CD14-positive monocyte (primary cell): ENCODE measurements at regions not wholly inside any gene's neighbourhood (a gene's known extent, or its start where the extent isn't known, plus 50 kb on each side); places are given as distances from the start of the nearest gene placed in this dataset.

Experiments used
- DNase-seq, 3 donors: peaks; one replicate each; pipeline ENCODE4 v3.0.0-alpha.2; 2011 to 2022
- H2AFZ ChIP-seq: 2 replicates; pipeline ENCODE4 v1.6.0; 2012; ENCODE audit warnings: mild to moderate bottlenecking, low read depth, low read length, inconsistent platforms; ENCODE audit not compliant: insufficient read depth, poor library complexity, severe bottlenecking
- H3K27ac ChIP-seq, 2 donors: 1 replicate in 1 of 2; 2 replicates in 1 of 2; pipeline ENCODE4 v1.5.1; 2012 to 2013; ENCODE audit warnings: low read length in 2 of 2, control low read depth in 1 of 2, inconsistent platforms in 1 of 2, low read depth in 1 of 2, mild to moderate bottlenecking in 1 of 2
- H3K27me3 ChIP-seq, 2 donors: one replicate each; pipeline versions ENCODE4 v1.6.0 to v1.6.1; 2011 to 2013; ENCODE audit warnings: low read length in 2 of 2; ENCODE audit not compliant: control insufficient read depth in 2 of 2, insufficient read depth in 2 of 2
- H3K36me3 ChIP-seq, 2 donors: replicated peaks in 1 of 2; 1 replicate in 1 of 2; 2 replicates in 1 of 2; pipeline versions ENCODE4 v1.5.1 to v1.6.1; 2012 to 2013; ENCODE audit warnings: low read length in 2 of 2, control low read depth in 1 of 2, inconsistent platforms in 1 of 2, mild to moderate bottlenecking in 1 of 2; ENCODE audit not compliant: insufficient read depth in 2 of 2, control insufficient read depth in 1 of 2
- H3K4me1 ChIP-seq, 2 donors: 1 replicate in 1 of 2; 2 replicates in 1 of 2; pipeline versions ENCODE4 v1.5.1 to v1.6.1; 2012 to 2013; ENCODE audit warnings: low read length in 2 of 2, control low read depth in 1 of 2, inconsistent platforms in 1 of 2, mild to moderate bottlenecking in 1 of 2, moderate library complexity in 1 of 2; ENCODE audit not compliant: insufficient read depth in 2 of 2, control insufficient read depth in 1 of 2
- H3K4me2 ChIP-seq: replicated peaks from 2 replicates; pipeline ENCODE3; 2012; ENCODE audit warnings: low read length, moderate library complexity, mild to moderate bottlenecking; ENCODE audit not compliant: poor library complexity, severe bottlenecking; ENCODE audit errors: extremely low read depth
- H3K4me3 ChIP-seq, 3 experiments: fragments of 200-600 bp in 1 of 3; sonication (generic) in 1 of 3; replicated peaks in 1 of 3; 1 replicate in 2 of 3; 2 replicates in 1 of 3; pipeline ENCODE4 v1.5.1; 2011 to 2013; ENCODE audit warnings: low read length in 3 of 3, mild to moderate bottlenecking in 3 of 3, control low read depth in 2 of 3, low read depth in 2 of 3, inconsistent platforms in 1 of 3, moderate library complexity in 1 of 3
- H3K79me2 ChIP-seq: 2 replicates; pipeline ENCODE4 v1.6.0; 2012; ENCODE audit warnings: mild to moderate bottlenecking, control low read depth, inconsistent platforms, low read length, moderate library complexity; ENCODE audit not compliant: insufficient read depth
- H3K9ac ChIP-seq: 2 replicates; pipeline ENCODE4 v1.6.0; 2017; ENCODE audit warnings: low read length, mild to moderate bottlenecking; ENCODE audit not compliant: insufficient read depth, poor library complexity, severe bottlenecking
- H3K9me3 ChIP-seq, 2 donors: replicated peaks in 1 of 2; 1 replicate in 1 of 2; 2 replicates in 1 of 2; pipeline versions ENCODE4 v1.5.1 to v1.6.1; 2012 to 2013; ENCODE audit warnings: low read length in 2 of 2, control low read depth in 1 of 2; ENCODE audit not compliant: control insufficient read depth in 1 of 2, insufficient read depth in 1 of 2
- H4K20me1 ChIP-seq: 2 replicates; pipeline ENCODE4 v1.6.0; 2012; ENCODE audit warnings: mild to moderate bottlenecking, low read length, control low read depth, moderate library complexity; ENCODE audit not compliant: insufficient read depth
- H3K27ac Mint-ChIP-seq, 7 donors: one replicate each; pipeline ENCODE4 v1.8.0; 2020; ENCODE audit warnings: mild to moderate bottlenecking in 7 of 7, mixed read lengths in 7 of 7, moderate library complexity in 6 of 7, inconsistent platforms in 2 of 7
- H3K27me3 Mint-ChIP-seq, 3 donors: one replicate each; pipeline ENCODE4 v1.8.0; 2021 to 2022; ENCODE audit warnings: low read depth in 3 of 3, mild to moderate bottlenecking in 3 of 3, mixed read lengths in 3 of 3, moderate library complexity in 3 of 3, inconsistent platforms in 1 of 3
- H3K36me3 Mint-ChIP-seq, 2 donors: one replicate each; pipeline ENCODE4 v1.8.0; 2020; ENCODE audit warnings: mixed read lengths in 2 of 2, inconsistent platforms in 1 of 2, mild to moderate bottlenecking in 1 of 2
- H3K4me1 Mint-ChIP-seq: one replicate; pipeline ENCODE4 v1.8.0; 2020; ENCODE audit warnings: mild to moderate bottlenecking, mixed read lengths
- H3K4me3 Mint-ChIP-seq, 2 donors: one replicate each; pipeline ENCODE4 v1.8.0; 2020; ENCODE audit warnings: mild to moderate bottlenecking in 2 of 2, mixed read lengths in 2 of 2, moderate library complexity in 1 of 2
- H3K9me3 Mint-ChIP-seq, 7 donors: one replicate each; pipeline ENCODE4 v1.8.0; 2020 to 2022; ENCODE audit warnings: mixed read lengths in 7 of 7, mild to moderate bottlenecking in 6 of 7, moderate library complexity in 6 of 7, inconsistent platforms in 2 of 7
- WGBS: methylation state at CpG from one replicate; pipeline ENCODE4 v1.1.5; 2013; ENCODE audit warnings: missing lambda C conversion rate; ENCODE audit not compliant: insufficient coverage; 5-methylcytosine and 5-hydroxymethylcytosine counted together
- intact Hi-C, 2 donors: fragments of 100-400 bp; cut with micrococcal nuclease; formaldehyde crosslinking; loops; one replicate each; pipeline versions ENCODE4 v1.15.0 to v1.15.1; 2023
- TF ChIP-seq, protein P1 (sequence below): fragments of 200-600 bp; IDR thresholded peaks from one replicate; pipeline ENCODE4 v1.8.0; 2022; ENCODE audit warnings: antibody characterized with exemption, mild to moderate bottlenecking

DNA sequence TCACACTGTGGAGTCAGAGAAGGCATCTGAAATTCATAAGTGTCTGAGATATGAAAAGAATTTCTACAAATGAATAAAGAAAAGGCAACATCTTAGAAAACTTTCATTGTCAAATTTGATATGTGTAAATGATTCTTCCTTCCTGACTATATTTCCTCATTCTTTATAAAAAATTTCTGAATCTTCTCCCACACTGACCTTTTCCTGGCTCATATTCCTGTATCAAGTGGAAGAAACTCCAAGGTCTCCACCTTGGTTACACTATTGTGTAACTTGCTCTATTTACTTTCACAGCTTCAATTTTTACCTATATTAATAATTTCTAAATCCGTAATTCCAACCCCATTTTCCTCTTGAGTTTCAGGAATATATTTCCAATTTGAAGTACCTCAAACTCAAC is 93.5 kb upstream of the FBXL7 start:
- Mint-ChIP-seq H3K9me3 (peaks cover 2 to 14% (median 8%) of the 10 kb centered on the region in 7 donors), H3K4me1 (no peaks in the 10 kb centered on the region), H3K4me3 (no peak overlapping the region), H3K27me3 (peaks cover 0 to 2% (median 0%) of the 10 kb centered on the region in 3 donors), H3K27ac (no peak overlapping the region), H3K36me3 (no peaks in the 10 kb centered on the region)
- WGBS: no CpG with 5 or more reads among the region's 1 CpG
- Histone ChIP-seq H4K20me1 (no peaks in the 10 kb centered on the region), H3K9ac (no peak overlapping the region), H3K36me3 (no peaks in the 10 kb centered on the region), H2AFZ (no peak overlapping the region), H3K4me2 (no peak overlapping the region), H3K27ac (no peak overlapping the region), H3K9me3 (peaks cover 3 to 26% of the 10 kb centered on the region in 2 donors), H3K79me2 (no peaks in the 10 kb centered on the region), H3K4me3 (no peak overlapping the region), H3K27me3 (no peaks in the 10 kb centered on the region), H3K4me1 (no peaks in the 10 kb centered on the region)
- TF ChIP-seq, protein P1, sequence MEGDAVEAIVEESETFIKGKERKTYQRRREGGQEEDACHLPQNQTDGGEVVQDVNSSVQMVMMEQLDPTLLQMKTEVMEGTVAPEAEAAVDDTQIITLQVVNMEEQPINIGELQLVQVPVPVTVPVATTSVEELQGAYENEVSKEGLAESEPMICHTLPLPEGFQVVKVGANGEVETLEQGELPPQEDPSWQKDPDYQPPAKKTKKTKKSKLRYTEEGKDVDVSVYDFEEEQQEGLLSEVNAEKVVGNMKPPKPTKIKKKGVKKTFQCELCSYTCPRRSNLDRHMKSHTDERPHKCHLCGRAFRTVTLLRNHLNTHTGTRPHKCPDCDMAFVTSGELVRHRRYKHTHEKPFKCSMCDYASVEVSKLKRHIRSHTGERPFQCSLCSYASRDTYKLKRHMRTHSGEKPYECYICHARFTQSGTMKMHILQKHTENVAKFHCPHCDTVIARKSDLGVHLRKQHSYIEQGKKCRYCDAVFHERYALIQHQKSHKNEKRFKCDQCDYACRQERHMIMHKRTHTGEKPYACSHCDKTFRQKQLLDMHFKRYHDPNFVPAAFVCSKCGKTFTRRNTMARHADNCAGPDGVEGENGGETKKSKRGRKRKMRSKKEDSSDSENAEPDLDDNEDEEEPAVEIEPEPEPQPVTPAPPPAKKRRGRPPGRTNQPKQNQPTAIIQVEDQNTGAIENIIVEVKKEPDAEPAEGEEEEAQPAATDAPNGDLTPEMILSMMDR: no peak
- DNase-seq: no peak
- intact Hi-C loops: no loop called here

DNA sequence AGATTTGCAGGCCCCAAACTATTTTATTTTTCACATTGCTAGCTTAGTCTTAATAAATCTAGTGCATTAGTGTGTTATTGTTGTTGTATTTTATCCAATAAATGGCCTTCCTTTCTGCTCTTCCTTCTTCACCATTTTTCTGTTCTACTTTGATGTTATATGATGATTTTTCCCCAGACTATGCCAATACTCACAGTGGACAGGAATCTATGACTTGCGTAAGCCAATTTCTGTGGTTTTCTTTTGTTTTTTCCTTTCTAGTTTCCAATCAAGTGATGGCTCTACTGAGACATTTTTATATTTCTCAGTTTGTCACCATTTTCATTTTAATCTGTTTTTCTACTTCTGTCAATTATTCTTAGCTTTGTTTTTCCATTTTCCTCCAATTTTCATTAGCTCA is 106.8 kb upstream of the FBXL7 start:
- Histone ChIP-seq H3K36me3 (no peaks in the 10 kb centered on the region), H3K27ac (no peak overlapping the region), H3K4me1 (no peaks in the 10 kb centered on the region), H3K4me3 (no peak overlapping the region), H3K9ac (no peak overlapping the region), H3K79me2 (no peaks in the 10 kb centered on the region), H3K4me2 (no peak overlapping the region), H2AFZ (no peak overlapping the region), H3K27me3 (no peaks in the 10 kb centered on the region), H4K20me1 (no peaks in the 10 kb centered on the region), H3K9me3 (peaks cover 3 to 5% of the 10 kb centered on the region in 2 donors)
- H3K27ac Mint-ChIP-seq: no peak overlapping the region
- TF ChIP-seq, protein P1: no peak
- no peak overlapping the region for H3K4me3 Mint-ChIP-seq
- no peaks in the 10 kb centered on the region for H3K4me1 Mint-ChIP-seq
- H3K27me3 Mint-ChIP-seq: no peaks in the 10 kb centered on the region
- intact Hi-C loops: no loop called here
- WGBS: no CpG with 5 or more reads among the region's 1 CpG
- no peaks in the 10 kb centered on the region for H3K36me3 Mint-ChIP-seq
- DNase-seq: no peak
- H3K9me3 Mint-ChIP-seq: peaks cover 0 to 16% (median 7%) of the 10 kb centered on the region in 7 donors
